ENCODE measurements at regions not wholly inside any gene's neighbourhood (a gene's known extent, or its start where the extent isn't known, plus 50 kb on each side); places are given as distances from the start of the nearest gene placed in this dataset.

- no peaks in the 10 kb centered on the region for H3K36me3 ChIP-seq (ENCODE audit: insufficient read depth, low read length)
- no peaks in the 10 kb centered on the region for H4K20me1 ChIP-seq (ENCODE audit: insufficient read depth, low read length)
- DNase-seq (ENCODE audit: insufficient read length, low spot score, missing footprints): no peak
- no peak overlapping the region for H3K4me3 ChIP-seq (ENCODE audit: insufficient read depth, low read length)
- no peak overlapping the region for H3K27ac ChIP-seq (ENCODE audit: low read depth, low read length)
- H3K79me2 ChIP-seq (ENCODE audit: insufficient read depth, low read length): no peaks in the 10 kb centered on the region
- H3K9me3 ChIP-seq (ENCODE audit: low read depth, low read length): no peaks in the 10 kb centered on the region
- H3K4me1 ChIP-seq (ENCODE audit: insufficient read depth, low read length): no peaks in the 10 kb centered on the region
- TF ChIP-seq CTCF (IDR thresholded peaks at IDR 0.05; ENCODE audit: extremely low read depth, low read depth, low read length): no peak
- H3K27me3 ChIP-seq (ENCODE audit: insufficient read depth, low read length): no peaks in the 10 kb centered on the region
- no peak overlapping the region for H2AFZ ChIP-seq (ENCODE audit: low read length)
- H3K4me2 ChIP-seq (ENCODE audit: insufficient read depth, low read length): no peak overlapping the region
Observed at GRCh38 chr15:72908713-72909112, 125.2 kb upstream of the ADPGK start.

- H3K27ac ChIP-seq (ENCODE audit: low read depth, low read length): no peak overlapping the region
- H3K79me2 ChIP-seq (ENCODE audit: insufficient read depth, low read length): no peaks in the 10 kb centered on the region
- no peak overlapping the region for H2AFZ ChIP-seq (ENCODE audit: low read length)
- no peaks in the 10 kb centered on the region for H4K20me1 ChIP-seq (ENCODE audit: insufficient read depth, low read length)
- no peaks in the 10 kb centered on the region for H3K36me3 ChIP-seq (ENCODE audit: insufficient read depth, low read length)
- TF ChIP-seq CTCF (IDR thresholded peaks at IDR 0.05; ENCODE audit: extremely low read depth, low read depth, low read length): no peak
- H3K4me1 ChIP-seq (ENCODE audit: insufficient read depth, low read length): no peaks in the 10 kb centered on the region
- DNase-seq (ENCODE audit: insufficient read length, low spot score, missing footprints): no peak
- peaks cover 3% of the 10 kb centered on the region for H3K27me3 ChIP-seq (ENCODE audit: insufficient read depth, low read length)
- H3K4me2 ChIP-seq (ENCODE audit: insufficient read depth, low read length): no peak overlapping the region
- H3K9me3 ChIP-seq (ENCODE audit: low read depth, low read length): no peaks in the 10 kb centered on the region
- no peak overlapping the region for H3K4me3 ChIP-seq (ENCODE audit: insufficient read depth, low read length)
Observed at GRCh38 chr15:72907733-72908132, 124.2 kb upstream of the ADPGK start.

- Histone ChIP-seq H3K4me2 (ENCODE audit: insufficient read depth, low read length) (peak overlapping the region; percentile 70), H3K9me3 (ENCODE audit: low read depth, low read length) (no peaks in the 10 kb centered on the region), H3K27ac (ENCODE audit: low read depth, low read length) (no peak overlapping the region), H3K4me1 (ENCODE audit: insufficient read depth, low read length) (peaks cover 6% of the 10 kb centered on the region), H4K20me1 (ENCODE audit: insufficient read depth, low read length) (no peaks in the 10 kb centered on the region), H3K79me2 (ENCODE audit: insufficient read depth, low read length) (no peaks in the 10 kb centered on the region), H3K27me3 (ENCODE audit: insufficient read depth, low read length) (peaks cover 3% of the 10 kb centered on the region), H3K36me3 (ENCODE audit: insufficient read depth, low read length) (no peaks in the 10 kb centered on the region), H3K4me3 (ENCODE audit: insufficient read depth, low read length) (peak overlapping the region; percentile 21), H2AFZ (ENCODE audit: low read length) (peak overlapping the region; percentile 82)
- DNase-seq (ENCODE audit: insufficient read length, low spot score, missing footprints): no peak
- no peak for TF ChIP-seq CTCF (IDR thresholded peaks at IDR 0.05; ENCODE audit: extremely low read depth, low read depth, low read length)
Observed at GRCh38 chr15:72902919-72903260, 119.3 kb upstream of the ADPGK start.

GRCh38 chr15:72902245-72902918 is 118.8 kb upstream of the ADPGK start:
- Histone ChIP-seq H3K9me3 (ENCODE audit: low read depth, low read length) (no peaks in the 10 kb centered on the region), H3K36me3 (ENCODE audit: insufficient read depth, low read length) (no peaks in the 10 kb centered on the region), H2AFZ (ENCODE audit: low read length) (peak overlapping the region; percentile 82), H3K4me2 (ENCODE audit: insufficient read depth, low read length) (peak overlapping the region; percentile 70), H3K4me3 (ENCODE audit: insufficient read depth, low read length) (peak overlapping the region; percentile 50), H3K27ac (ENCODE audit: low read depth, low read length) (no peak overlapping the region), H3K27me3 (ENCODE audit: insufficient read depth, low read length) (peaks cover 3% of the 10 kb centered on the region), H3K79me2 (ENCODE audit: insufficient read depth, low read length) (no peaks in the 10 kb centered on the region), H4K20me1 (ENCODE audit: insufficient read depth, low read length) (no peaks in the 10 kb centered on the region), H3K4me1 (ENCODE audit: insufficient read depth, low read length) (peaks cover 6% of the 10 kb centered on the region)
- TF ChIP-seq CTCF (IDR thresholded peaks at IDR 0.05; ENCODE audit: extremely low read depth, low read depth, low read length): no peak
- peak; percentile 43 for DNase-seq (ENCODE audit: insufficient read length, low spot score, missing footprints)
